HG03439 (cell line): ENCODE measurements at regions not wholly inside any gene's neighbourhood (a gene's known extent, or its start where the extent isn't known, plus 50 kb on each side); places are given as distances from the start of the nearest gene placed in this dataset.

Source experiments
- ATAC-seq: cut with Tn5 transposase; IDR thresholded peaks from one replicate; pipeline ENCODE4 v1.9.1; 2021; ENCODE audit warnings: mild to moderate bottlenecking, moderate library complexity; ENCODE audit not compliant: unreplicated experiment

GRCh38 chr3:83882701-83883100 is 1076.1 kb upstream of the CADM2 start:
- no peak for ATAC-seq

DNA sequence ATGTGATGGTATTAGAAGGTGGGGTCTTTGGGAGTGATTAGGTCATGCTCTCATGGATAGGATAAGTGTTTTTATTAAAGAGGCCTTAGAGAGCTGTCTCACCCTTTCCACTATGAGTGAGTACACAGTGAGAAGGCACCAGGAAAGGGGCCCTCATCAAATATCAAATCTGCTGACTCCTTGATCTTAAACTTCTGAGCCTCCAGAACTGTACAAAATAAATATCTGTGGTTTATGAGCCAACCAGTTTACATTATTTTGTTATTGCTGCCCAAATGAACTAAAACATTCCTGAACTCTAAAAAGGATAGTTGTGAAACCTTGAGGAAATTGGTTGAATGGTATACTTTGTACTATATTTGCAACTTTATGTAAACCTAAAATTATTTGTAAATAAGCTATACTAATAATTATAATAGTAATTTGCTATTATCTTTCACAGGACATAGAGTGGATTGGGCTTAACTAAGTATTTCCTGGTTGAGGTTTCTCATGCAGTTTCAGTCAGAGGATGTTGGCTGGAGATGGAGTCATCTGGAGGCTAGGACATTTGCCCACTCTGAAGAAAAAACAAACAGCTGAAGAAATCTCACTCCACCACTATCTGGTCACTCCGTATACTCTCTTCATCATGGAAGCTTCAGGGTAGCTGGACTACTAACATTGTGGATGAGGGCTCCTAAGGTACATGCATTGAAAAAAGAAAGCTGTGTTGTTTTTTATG is 1068.6 kb upstream of the CADM2 start:
- ATAC-seq: no peak

DNA sequence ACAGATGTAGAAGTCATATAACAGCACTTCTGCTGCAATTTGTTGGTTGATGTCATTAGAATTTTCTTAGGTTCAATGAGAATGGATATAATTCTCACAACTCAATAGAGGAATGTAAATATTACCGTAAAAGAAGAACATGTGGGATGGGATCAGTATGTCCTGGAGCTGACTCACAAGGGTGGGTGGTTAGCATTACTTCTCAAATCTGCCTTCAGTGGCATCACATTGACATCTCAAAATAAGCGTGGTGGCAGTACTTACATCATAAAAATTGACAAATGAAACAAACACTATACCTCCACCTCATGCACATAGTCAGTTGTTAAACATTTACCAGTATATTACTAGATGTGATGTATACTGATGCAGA is 1068.0 kb upstream of the CADM2 start:
- ATAC-seq: no peak

DNA sequence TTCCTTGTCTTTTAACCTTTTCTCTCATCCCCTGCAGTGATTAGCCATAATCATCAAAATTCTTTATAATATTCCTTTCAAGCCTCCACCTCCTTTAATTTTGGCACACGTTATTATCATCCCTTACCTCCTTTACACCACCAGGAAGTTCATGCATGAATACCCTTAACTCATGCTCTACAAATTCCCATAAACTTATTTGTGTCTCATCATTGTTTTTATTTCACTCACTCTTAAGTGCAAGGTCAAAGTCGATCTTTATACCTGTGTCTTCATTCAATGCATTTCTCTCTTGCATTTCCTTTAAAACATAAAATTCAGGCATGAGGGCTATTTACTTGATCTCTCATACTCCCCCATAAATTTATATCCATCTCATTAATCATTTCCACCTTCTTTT is 1064.6 kb upstream of the CADM2 start:
- no peak for ATAC-seq

- no peak for ATAC-seq
These were observed 1062.9 kb upstream of the CADM2 start for GRCh38 chr3:83895892-83896291.

- ATAC-seq: no peak
These were observed 1055.8 kb upstream of the CADM2 start for GRCh38 chr3:83902787-83903533.

DNA sequence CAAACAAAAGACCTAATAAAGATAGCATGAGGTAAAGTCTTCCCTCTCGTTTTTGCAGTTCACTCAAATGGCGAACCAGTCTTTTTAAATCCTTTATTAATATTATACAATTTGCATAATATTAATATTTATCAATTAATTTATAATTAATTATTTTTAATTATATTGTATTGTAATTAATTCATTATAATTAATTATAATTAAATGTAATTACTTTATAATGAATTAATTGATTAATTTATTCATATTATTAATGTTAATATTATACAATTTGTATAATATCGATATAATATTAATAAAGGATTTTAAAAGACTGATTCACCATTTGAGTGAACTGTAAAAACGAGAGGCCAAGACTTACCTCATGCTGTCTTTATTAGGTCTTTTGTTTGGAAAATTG is 1045.4 kb upstream of the CADM2 start:
- ATAC-seq: no peak

DNA sequence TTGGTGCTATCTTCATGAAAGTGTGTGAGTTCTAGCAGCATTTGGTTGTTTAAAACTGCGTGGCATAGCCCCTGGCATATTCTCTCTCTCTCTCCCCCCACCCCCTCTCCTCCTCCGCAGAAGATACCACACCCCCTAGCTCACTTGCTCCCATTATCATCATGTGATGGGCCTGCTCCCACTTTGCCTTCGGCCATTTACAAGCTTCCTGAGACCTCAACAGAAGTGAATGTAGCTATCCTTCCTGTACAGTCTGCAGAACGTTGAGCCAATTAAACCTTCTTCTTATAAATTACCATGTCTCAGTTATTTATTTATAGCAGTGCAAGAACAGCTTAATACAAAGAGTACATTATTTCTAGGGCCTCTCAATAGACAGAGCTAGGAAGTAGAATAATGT is 1032.5 kb upstream of the CADM2 start:
- no peak for ATAC-seq

DNA sequence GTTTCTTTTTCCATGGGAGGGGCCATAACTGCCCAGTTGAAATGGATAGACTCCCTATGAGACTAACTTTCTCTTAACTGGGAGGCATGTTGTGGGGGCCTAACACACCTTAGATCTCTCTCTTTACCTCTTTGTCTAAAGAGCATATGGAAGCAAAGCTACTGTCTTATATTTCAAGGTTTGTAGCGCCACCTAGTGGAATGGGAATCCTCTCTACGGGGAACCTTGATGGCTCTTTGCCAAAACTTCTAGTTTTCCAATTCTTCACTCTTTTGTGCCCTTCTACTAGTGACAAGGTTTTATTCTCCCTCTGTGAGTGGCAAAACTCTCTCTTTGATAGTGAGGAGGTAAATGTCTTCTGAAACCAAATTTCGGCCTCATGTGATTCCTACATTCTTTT is 1030.4 kb upstream of the CADM2 start:
- ATAC-seq: no peak

GRCh38 chr3:83928903-83929302 is 1029.9 kb upstream of the CADM2 start:
- no peak for ATAC-seq

- no peak for ATAC-seq
These were observed 1024.4 kb upstream of the CADM2 start for GRCh38 chr3:83934192-83935021.

GRCh38 chr3:83938491-83938890 is 1020.3 kb upstream of the CADM2 start:
- no peak for ATAC-seq

GRCh38 chr3:83941990-83942745 is 1016.6 kb upstream of the CADM2 start:
- no peak for ATAC-seq

GRCh38 chr3:83946049-83946448 is 1012.7 kb upstream of the CADM2 start:
- ATAC-seq: no peak

DNA sequence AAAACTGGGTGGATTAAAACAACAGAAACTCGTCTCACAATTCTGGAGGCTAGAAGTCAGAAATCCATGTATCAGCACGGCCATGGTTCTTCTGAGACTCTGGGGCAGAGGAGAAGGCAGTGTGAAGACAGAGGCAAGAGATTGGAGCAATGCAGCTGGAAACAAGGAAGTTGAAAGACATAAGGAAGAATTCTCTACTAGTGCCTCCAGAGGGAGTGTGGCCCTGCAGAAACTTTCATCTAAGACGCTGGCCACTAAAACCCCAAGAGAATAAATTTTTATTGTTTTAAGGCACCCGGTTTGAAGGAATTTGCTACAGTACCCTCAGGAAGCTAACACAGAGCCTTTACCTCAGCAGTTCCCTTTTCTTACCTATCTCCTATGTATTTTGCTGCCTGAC is 1012.2 kb upstream of the CADM2 start:
- no peak for ATAC-seq

GRCh38 chr3:83948771-83949170 is 1010.0 kb upstream of the CADM2 start:
- no peak for ATAC-seq

DNA sequence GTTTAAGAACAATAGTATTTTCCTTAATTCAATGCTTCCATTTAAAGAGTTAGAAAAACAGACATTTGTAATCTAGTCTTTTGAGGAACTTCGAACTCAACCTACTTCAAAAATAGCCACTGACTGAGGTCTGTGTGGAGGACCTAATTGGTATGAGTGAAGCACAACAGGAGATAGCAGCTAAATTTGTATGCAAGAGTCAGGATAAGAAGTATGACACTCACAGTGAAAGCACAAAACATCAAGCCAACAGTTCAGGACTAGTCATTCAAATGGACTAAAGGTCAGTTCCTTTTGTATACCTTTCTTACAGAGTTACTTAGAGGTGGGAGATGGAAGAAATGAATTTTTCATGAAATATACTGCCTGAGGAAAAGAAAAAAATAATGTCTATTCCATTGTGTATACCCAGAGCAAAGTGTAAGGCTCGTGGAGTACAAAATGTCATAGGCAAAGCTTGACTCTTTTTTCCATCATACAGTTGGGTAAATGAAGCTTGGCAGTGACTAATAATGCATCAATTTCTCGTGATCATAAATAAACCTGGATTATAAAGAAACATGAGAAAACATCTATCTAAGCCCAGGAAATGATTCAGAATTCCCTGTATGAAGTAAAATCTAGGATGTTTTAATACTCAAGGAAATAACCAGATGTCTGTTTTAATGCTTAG is 1005.2 kb upstream of the CADM2 start:
- ATAC-seq: no peak

GRCh38 chr3:83956431-83956830 is 1002.4 kb upstream of the CADM2 start:
- ATAC-seq: no peak

- ATAC-seq: no peak
These were observed 990.4 kb upstream of the CADM2 start for GRCh38 chr3:83968356-83968755.

DNA sequence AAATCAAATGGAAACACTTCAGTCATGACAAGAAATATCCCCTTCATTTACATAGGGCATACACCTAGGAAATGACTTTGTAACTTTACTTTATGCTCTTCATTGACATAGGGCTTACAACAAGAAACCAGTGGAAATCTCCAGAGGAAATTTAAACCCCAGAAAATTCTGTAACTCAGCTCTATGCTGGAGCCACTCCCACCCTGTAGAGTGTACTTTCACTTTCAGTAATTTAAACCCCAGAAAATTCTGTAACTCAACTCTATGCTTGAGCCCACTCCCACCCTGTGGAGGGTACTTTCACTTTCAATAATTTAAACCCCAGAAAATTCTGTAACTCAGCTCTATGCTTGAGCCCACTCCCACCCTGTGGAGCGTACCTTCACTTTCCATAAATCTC is 987.1 kb upstream of the CADM2 start:
- no peak for ATAC-seq

- no peak for ATAC-seq
These were observed 950.2 kb upstream of the CADM2 start for GRCh38 chr3:84008623-84009022.
